Frontal cortex (tissue), 3 donors: ENCODE measurements at regions not wholly inside any gene's neighbourhood (a gene's known extent, or its start where the extent isn't known, plus 50 kb on each side); places are given as distances from the start of the nearest gene placed in this dataset.

Experiments
- DNase-seq, 2 donors: peaks; one replicate each; pipeline ENCODE4 v3.0.0; 2012; ENCODE audit warnings: low spot score in 2 of 2
- FAIRE-seq: peaks from 2 replicates; lab custom pipeline; 2012; peaks lifted over from hg19 to GRCh38; lab: Jason Lieb, UNC
- donor health status: control.
- donor health status: control.
- donor health status: control.

DNA sequence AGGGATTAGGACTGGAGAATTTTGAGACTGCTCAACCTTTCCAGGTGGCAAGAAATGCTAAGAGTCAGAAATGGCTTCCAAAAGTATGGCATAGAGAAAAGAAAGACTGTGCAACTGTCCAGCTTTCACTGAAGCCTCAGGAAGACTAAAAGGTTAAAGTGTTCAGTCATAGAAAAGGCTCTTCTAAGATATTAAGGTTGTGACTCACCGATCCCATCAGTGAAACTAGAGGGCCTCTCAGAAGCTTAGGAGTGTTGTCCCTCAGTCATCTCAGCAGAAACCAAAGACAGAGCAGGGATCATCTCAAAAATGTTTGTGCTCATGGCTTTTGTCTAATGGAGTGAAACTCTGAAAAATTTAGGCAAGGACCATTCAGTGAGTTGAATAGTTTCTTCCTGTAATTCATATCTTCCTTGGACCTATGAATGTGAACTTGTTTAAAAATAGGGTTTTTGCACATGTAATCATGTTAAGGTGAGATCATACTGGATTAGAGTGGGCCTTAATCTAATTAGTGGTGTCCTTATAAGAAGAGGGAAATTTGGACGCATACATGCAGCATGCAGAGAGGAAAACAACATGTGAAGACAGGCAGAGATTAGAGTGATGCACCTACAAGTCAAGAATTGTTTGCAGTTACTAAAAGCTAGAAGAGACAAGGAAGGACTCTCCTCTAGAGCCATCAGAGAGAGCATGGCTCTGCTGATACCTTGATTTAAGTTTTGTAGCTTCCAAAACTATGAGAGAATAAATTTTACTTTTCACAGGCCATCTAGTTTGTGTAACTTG, 71.3 kb downstream of the RPE65 start:
- DNase-seq = no peak

DNA sequence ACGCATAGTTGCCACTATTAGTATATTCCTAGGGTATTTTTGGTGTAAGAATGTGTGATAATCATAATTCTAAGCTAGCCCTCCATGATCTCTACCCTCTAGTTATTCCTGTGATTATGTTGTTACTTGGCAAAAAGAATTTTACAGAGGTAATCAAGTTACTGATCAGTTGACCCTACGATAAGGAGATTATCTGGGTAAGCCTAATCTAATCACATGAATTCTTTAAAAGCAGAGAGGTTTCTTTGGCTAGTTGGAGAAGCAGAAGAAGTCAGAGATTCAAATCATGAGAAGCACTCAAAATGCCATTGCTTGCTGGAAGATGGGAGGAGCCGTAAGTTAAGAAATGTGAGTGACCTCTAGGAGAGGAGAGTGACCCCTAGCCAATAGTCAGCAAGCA, 72.7 kb downstream of the RPE65 start:
- no peak for DNase-seq
- no peak for FAIRE-seq

More for the DNA sequence above, 71.3 kb downstream of the RPE65 start:
- FAIRE-seq = no peak

DNA sequence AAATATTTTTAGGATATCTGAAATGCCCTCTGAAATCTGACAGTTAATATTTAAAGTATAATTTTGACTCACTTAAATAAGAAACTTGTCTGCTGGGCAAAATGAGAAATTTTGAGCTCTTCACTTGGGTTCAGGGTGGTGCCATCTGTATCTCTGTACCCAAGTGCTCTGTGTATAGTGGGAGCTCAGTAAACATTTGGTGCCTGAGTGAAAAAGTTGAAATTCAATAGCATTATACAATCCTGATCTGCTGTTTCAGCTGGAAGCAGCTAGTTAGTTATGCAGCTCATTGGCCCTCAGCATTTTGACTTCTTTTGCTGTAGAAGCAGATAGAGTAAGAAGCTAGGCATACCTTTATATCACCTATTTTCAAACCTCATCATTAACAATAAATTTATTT, 73.3 kb downstream of the RPE65 start:
- no peak for DNase-seq

DNA sequence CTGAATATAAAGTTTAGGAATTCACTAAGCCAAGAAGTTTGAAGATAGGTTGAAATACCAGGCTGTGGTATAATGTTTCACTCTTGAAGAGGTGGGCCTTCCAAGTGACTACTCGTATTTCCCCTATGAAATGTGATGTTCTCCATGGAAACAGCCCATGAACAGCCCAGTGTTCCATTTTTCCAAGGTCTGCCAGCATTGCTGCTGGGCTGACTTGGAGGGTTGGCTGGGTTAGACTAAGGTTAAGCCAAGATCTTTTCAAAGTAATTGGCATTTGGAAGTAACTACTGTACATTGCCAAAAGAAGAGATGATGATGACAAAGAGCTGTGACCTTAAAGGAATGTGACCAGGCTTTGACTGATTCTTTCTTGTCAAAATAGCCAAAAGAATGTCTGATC, 73.8 kb downstream of the RPE65 start:
- no peak for FAIRE-seq

More for the DNA sequence above, 73.3 kb downstream of the RPE65 start:
- no peak for FAIRE-seq

DNA sequence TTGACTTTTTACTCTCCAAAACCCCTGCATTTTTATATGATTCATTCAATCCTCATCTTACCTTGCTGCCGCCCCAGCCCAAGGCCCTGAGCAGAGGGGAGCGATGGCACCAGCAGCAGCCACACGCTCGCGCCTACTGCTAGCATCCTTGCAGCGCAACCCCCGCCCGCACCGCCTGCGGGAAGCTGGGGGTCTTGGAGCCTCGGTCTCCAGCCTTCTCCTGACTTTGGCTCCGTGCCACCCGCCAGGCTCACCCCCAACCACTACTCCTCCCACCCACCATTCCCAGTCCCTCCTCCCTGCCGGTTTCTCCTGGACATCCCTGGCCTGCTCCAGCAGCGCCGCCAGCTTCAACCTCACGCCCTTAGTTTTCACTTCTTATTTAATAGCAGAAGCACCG, 76.6 kb downstream of the RPE65 start:
- FAIRE-seq (no peak), DNase-seq (no peak)

More for the DNA sequence above, 73.8 kb downstream of the RPE65 start:
- DNase-seq = no peak

DNA sequence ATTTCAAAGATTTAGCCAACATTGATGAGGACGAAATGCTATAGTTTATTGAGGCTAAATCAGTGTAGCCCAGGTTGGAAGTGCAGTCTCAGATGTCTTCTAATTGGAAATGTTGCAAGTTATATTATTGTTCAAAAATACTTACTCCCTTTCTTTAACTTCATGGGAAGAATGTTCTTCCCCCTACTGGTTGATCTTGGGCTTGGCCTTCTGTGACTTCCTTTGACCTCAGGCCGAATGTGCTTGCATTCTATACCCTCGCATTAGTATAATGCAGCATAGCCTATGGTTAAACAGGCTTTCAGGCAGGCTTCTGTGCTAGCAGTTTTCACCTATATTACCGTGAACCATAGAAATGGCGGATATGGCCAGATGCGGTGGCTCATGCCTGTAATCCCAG, 77.3 kb downstream of the RPE65 start:
- FAIRE-seq = no peak

DNA sequence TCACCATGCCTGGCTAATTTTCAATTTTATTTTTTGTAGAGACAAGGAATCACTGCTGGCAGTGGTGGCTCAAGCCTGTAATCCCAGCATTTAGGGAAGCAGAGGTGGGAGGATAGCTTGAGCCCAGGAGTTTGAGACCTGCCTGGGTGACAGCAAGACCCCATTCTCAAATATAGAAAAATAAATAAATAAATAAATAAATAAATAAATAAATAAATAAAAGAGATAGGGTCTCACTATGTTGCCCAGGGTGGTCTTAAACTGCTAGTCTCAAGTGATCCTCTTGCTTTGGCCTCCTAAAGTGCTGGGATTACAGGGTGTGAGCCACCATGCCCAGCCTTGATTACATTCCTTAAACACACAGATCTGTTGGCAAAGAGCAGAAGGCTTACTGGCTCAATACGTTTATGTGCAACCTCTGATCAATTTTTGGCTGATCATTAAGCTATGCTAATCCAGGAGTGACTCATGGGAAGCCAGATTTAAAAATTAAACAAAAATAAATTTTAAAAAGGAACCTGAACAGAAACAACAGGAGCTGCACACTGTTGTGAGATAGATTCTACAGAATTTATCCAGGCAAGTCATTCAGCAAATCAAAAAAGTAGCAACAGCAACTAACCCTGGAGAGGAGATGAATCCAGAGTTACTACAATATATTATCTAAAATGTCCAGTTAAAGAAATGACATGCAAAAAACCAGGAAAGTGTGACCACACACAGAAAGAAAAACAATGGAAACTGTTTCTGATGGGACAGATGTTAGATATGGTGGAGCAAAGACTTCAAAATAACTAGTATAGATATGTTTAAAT, 79.4 kb downstream of the RPE65 start:
- DNase-seq = no peak
- FAIRE-seq = no peak

More for the DNA sequence above, 77.3 kb downstream of the RPE65 start:
- no peak for DNase-seq

DNA sequence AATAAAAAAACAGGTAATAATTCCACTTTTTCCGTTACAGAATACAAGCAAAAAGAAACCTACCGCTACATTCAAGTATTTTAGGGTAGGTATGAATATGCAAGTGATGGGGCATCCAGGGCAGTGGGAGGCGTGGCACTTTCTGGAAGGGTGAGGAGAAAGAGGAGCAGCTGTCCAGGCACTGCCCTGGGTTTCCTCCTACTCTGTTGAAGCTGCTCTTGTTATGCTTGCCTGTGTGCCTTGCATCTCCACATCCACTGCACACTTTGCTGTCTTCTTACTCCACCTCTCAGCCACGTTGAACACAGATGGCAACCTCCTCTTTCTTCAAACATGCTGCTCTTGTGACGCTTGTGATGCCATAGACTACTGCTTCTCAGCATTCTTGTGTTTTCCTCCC, 83.2 kb downstream of the RPE65 start:
- no peak for FAIRE-seq
- DNase-seq = no peak

DNA sequence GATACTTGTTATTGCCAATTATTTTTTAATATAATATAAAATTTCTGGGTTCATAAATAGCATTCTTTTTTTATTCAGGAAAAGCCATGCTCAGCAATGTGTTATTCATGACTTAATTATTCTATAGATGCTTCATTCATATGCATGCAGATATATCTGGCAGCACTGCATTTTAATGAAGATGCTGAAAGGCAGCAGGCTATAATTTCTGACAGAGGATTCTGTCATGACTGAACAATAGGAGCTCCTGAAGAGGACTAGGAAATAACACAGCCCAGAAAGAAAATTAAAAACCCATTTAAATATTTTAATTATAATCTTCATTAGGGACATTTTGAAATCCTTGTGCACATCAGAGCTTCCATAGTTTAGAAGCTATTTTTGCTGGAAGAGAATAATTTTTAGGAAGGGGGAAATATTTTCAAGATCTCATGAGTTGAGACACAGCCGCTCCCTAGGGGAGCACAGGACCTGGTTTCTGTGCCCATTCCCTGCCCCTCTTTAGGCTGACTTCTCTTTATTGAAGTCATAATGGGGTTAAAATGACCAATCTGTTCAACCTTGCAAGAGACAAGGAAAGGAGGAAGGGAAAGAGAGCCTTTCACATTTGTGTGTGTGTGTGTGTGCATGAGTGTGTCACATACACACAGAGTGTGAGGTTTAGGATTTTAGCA, 83.9 kb downstream of the RPE65 start:
- DNase-seq = no peak
- FAIRE-seq = no peak

DNA sequence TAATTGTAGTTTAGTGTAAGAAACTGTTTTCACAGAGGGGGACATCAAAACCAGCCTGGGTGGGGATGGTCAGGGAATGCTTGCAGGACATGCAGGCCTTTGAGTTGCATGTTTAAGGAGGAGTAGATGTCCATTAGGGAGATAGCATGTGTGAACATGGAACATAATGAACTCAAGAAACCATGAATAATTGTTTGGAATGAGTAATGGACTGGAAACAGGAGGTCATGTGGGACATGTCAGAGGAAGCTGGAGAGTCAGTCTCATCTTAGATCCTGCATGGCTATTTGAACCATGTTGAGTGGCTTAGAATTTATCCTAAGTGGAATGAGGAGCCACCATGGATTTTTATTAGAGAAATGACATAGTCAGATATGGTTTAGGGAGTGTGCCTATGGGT, 86.4 kb downstream of the RPE65 start:
- DNase-seq (no peak), FAIRE-seq (no peak)

DNA sequence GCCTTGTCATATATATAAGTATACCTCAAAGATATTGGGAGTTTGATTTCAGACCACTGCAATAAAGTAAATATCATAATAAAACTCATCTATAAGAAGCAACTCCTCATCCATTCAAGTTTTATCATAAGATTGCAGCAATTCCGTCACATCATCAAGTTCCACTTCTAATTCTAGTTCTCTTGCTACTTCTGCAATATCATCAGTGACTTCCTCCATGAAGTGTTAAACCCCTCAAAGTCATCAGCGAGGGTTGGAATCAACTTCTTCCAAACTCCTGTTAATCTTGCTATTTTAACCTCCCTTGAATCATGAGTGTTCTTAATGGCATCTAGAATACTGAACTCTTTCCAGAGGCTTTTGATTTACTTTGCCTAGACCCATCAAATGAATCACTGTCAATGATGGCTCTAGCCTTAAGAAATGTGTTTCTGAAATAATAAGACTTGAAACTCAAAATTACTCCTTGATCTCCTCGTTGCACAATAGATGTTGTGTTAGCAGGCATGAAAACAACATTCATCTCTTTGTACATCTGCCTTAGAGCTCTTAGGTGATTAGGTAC, 88.3 kb downstream of the RPE65 start:
- DNase-seq = no peak
- no peak for FAIRE-seq

DNA sequence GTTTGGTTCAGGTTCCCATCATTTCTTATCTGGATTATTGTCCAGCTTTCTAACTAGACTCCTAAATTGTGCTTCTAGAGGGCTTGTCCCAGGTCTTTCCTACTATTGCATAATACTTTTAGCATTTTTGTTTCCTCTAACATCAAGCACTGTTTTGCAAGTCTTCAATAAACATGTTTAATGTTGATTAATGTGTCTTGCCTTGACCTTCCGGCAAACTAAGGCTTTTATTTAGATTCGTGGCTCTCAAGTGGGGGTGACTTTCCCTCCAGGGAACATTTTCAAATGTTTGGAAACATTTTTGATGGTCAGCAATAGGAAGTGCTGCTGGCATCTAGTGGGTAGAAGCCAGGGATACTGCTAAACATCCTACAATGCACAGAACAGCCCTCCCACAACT, 90.7 kb downstream of the RPE65 start:
- DNase-seq (no peak), FAIRE-seq (no peak)

DNA sequence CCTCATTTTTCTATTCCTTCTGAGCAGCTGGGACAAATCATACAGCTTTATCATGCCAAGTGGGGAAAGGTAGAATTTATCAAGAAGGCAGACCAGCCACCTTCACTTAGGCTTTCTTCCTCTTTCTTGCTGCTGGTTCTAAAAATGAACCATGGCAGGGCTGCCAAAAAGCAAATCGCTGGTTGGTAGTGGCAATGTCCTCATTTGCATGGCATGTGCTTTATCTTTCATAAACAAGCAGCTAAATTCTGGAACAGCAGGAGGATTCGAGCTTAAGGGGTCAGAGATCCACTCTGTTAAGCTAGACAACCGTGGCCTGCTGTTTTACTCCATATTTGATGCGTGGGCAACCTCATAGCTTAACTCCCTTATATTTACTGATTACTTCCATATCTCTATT, 91.3 kb downstream of the RPE65 start:
- FAIRE-seq (no peak), DNase-seq (no peak)

DNA sequence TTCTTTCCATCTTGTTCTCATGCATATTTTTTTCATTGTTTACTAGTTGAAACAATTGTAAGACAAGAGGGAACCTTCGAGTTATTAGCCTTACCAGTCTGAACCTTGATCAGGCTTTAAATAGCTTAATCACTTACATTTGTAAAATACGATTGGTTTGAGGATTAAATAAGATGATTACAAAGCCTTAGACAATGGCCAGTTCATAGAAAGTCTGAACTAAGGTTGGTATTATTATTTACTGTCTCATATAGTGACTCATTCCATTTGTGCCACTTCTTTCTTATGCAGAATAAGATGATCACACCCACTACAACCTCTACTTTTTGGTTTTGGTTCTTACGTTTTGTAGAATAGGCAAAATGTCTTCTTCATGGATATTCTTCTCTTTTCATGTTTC, 94.1 kb downstream of the RPE65 start:
- FAIRE-seq (no peak), DNase-seq (no peak)

DNA sequence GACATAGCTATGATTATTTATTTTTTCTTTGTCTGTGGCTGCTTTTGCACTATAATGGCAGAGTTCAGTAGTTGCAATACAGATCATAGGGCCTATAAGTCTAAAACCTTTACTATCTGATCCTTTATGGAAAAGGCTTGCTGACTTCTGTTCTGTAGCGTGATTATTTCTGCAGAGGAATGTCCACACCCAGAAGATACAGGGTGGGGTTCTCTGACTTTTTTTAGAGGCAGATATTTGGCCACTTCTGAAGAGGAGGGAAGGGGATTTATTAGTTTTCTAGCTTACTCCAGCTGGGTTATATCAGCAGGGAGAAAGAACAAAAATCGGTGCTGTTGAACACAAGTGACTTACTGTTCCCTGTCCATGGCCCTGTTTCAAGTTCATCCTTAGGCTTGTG, 97.6 kb downstream of the RPE65 start:
- no peak for FAIRE-seq

DNA sequence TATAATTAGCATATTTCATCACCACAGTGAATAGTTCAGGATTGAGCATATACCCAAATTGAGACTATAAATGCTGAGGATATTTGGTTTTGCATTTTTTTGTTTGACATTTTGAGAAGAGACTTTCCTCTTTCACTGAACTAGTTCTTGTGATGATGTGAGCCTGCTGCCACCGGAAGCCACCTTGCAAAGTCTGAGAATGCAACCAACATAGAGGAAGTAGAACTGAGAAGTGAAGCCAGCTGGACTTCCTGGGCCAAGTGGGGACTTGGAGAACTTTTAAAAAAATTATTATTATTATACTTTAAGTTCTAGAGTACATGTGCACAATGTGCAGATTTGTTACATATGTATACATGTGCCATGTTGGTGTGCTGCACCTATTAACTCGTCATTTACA, 102.3 kb downstream of the RPE65 start:
- FAIRE-seq (no peak), DNase-seq (no peak)

More for the DNA sequence above, 97.6 kb downstream of the RPE65 start:
- DNase-seq = no peak

DNA sequence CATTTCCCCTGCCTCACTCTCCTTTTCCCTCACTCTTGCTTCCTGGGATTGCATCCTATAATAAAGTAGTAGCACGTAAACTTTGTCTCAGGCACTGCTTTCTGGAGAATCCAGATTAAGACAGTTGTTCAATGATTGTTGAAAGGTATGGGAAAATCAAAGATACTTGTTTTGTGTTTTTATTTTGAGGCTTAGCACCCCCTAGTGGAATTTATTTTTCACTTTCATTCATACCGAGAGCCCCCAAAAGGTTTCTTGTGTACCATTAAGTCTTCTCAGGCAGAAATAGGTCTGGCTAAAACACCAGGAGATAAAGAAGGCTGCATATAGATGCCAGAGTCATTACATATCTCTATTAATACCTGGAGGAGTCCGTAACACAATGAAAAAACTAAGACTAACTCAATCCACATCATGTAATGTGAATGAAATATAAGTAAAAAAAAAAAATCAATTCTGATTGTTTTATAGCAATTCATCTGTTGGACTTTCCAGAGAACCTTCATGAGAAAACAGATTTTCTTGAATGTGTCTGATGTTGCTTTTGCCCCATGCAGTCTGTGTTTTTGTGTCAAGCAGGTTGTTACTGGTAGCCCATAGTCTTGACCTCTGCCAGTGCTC, 103.5 kb downstream of the RPE65 start:
- FAIRE-seq (no peak), DNase-seq (peak in 1 of 2 donors; percentile 21)

DNA sequence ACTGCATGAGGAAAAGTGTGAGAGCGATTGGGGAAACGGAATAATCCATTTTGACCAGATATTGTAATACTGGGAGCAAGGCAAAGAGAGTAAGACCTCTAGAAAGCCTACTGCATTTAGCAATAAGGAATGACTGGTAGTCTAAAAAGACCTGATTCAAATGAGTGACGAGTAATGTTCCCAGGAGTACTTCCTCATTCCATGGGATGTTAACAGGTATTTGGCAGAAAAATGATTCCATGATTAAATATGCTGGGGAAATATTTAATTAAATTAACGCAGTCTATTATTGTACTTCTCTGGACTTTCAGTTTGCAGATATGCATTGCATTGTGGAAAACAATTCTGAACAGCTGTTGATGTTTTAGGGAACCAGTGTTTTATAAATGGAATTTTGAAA, 105.5 kb downstream of the RPE65 start:
- DNase-seq (no peak), FAIRE-seq (no peak)

DNA sequence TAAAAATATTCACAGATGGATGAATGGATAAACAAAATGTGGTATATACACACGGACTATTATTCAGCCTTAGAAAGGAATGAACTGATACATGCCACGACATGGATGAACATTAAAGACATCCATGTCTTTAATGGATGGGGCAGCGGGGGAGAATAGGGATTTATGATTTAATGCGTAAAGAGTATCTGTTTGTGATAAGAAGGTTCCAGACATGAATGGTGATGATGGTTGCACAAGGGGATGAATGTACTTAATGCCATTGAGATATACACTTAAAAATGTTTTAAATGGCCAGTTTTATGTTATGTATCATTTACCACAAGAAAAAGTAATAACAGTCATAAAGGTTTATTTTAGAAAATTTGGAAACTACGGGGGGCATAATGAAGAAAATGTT, 108.6 kb upstream of the WLS start:
- DNase-seq (no peak), FAIRE-seq (no peak)

DNA sequence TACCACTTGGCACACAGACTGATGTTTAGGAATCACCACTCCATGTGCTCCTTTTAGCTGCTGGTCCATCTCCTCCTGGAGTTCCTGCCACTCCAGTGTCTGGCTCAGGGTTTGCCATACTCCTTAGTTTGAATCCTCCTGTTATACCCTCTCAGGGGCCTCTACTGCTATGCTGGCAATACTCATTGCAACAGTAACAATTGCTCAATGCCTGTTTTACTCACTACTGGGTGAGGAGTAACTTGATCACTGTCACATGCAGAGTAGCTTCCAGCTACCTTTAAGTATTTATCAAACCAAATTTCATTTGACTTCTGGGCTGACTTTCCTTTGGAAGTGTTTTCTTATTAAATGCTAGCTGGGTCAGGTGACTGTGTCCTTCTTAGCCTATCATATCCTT, 107.2 kb upstream of the WLS start:
- FAIRE-seq = no peak
- no peak for DNase-seq
